ENCODE measurements at regions not wholly inside any gene's neighbourhood (a gene's known extent, or its start where the extent isn't known, plus 50 kb on each side); places are given as distances from the start of the nearest gene placed in this dataset.

GRCh38 chrX:2595258-2595657, 94.5 kb upstream of the DHRSX start:
- TF ChIP-seq YY1 (IDR thresholded peaks at IDR 0.05; ENCODE audit: insufficient read depth, insufficient read length) (no peak), ZNF274 (IDR thresholded peaks at IDR 0.05; ENCODE audit: low read depth, low read length) (no peak), SUZ12 (IDR thresholded peaks at IDR 0.05; ENCODE audit: extremely low read depth, insufficient read depth, insufficient read length) (no peak)
